ENCODE measurements at regions not wholly inside any gene's neighbourhood (a gene's known extent, or its start where the extent isn't known, plus 50 kb on each side); places are given as distances from the start of the nearest gene placed in this dataset.

- TF ChIP-seq REST (IDR thresholded peaks at IDR 0.05; ENCODE audit: insufficient read depth in 1 of 2, low read depth in 2 of 2, low read length in 2 of 2) (no peak), FOXP2 (optimal IDR thresholded peaks at IDR 0.05; ENCODE audit: borderline replicate concordance, extremely low read depth, extremely low read length, insufficient read depth) (no peak), TAF1 (IDR thresholded peaks at IDR 0.05; ENCODE audit: borderline replicate concordance, insufficient read depth, low read length) (no peak), POLR2AphosphoS5 (IDR thresholded peaks at IDR 0.05; ENCODE audit: low read depth, low read length) (no peak), SIN3A (IDR thresholded peaks at IDR 0.05; ENCODE audit: borderline replicate concordance, insufficient read depth, low read length) (no peak)
Observed at GRCh38 chr14:50040895-50041465, 75.4 kb downstream of the VCPKMT start.

- no peak for TF ChIP-seq REST (IDR thresholded peaks at IDR 0.05; ENCODE audit: insufficient read depth in 1 of 2, low read depth in 2 of 2, low read length in 2 of 2)
- TF ChIP-seq TAF1 (IDR thresholded peaks at IDR 0.05; ENCODE audit: borderline replicate concordance, insufficient read depth, low read length), result no peak
- TF ChIP-seq SIN3A (IDR thresholded peaks at IDR 0.05; ENCODE audit: borderline replicate concordance, insufficient read depth, low read length), result no peak
- no peak for TF ChIP-seq FOXP2 (optimal IDR thresholded peaks at IDR 0.05; ENCODE audit: borderline replicate concordance, extremely low read depth, extremely low read length, insufficient read depth)
- TF ChIP-seq POLR2AphosphoS5 (IDR thresholded peaks at IDR 0.05; ENCODE audit: low read depth, low read length), result no peak
Observed at GRCh38 chr14:50041980-50042379, 74.4 kb downstream of the VCPKMT start.

GRCh38 chr14:50044042-50044651, 72.2 kb downstream of the VCPKMT start:
- no peak for TF ChIP-seq SIN3A (IDR thresholded peaks at IDR 0.05; ENCODE audit: borderline replicate concordance, insufficient read depth, low read length)

- TF ChIP-seq FOXP2 (optimal IDR thresholded peaks at IDR 0.05; ENCODE audit: borderline replicate concordance, extremely low read depth, extremely low read length, insufficient read depth) (peak; percentile 99), TAF1 (IDR thresholded peaks at IDR 0.05; ENCODE audit: borderline replicate concordance, insufficient read depth, low read length) (no peak)
Observed at GRCh38 chr14:50045039-50045711, 71.2 kb downstream of the VCPKMT start.

GRCh38 chr14:50045837-50046236, 70.5 kb downstream of the VCPKMT start:
- no peak for TF ChIP-seq REST (IDR thresholded peaks at IDR 0.05; ENCODE audit: insufficient read depth in 1 of 2, low read depth in 2 of 2, low read length in 2 of 2)
- no peak for TF ChIP-seq FOXP2 (optimal IDR thresholded peaks at IDR 0.05; ENCODE audit: borderline replicate concordance, extremely low read depth, extremely low read length, insufficient read depth)
- TF ChIP-seq SIN3A (IDR thresholded peaks at IDR 0.05; ENCODE audit: borderline replicate concordance, insufficient read depth, low read length), result no peak
- no peak for TF ChIP-seq POLR2AphosphoS5 (IDR thresholded peaks at IDR 0.05; ENCODE audit: low read depth, low read length)
- TF ChIP-seq TAF1 (IDR thresholded peaks at IDR 0.05; ENCODE audit: borderline replicate concordance, insufficient read depth, low read length), result no peak

- TF ChIP-seq TAF1 (IDR thresholded peaks at IDR 0.05; ENCODE audit: borderline replicate concordance, insufficient read depth, low read length) (no peak), POLR2AphosphoS5 (IDR thresholded peaks at IDR 0.05; ENCODE audit: low read depth, low read length) (no peak), REST (IDR thresholded peaks at IDR 0.05; ENCODE audit: insufficient read depth in 1 of 2, low read depth in 2 of 2, low read length in 2 of 2) (no peak), SIN3A (IDR thresholded peaks at IDR 0.05; ENCODE audit: borderline replicate concordance, insufficient read depth, low read length) (no peak), FOXP2 (optimal IDR thresholded peaks at IDR 0.05; ENCODE audit: borderline replicate concordance, extremely low read depth, extremely low read length, insufficient read depth) (no peak)
Observed at GRCh38 chr14:50047274-50047676, 69.1 kb downstream of the VCPKMT start.

All from PFSK-1 (cell line).